H1 (cell line): ENCODE measurements at regions not wholly inside any gene's neighbourhood (a gene's known extent, or its start where the extent isn't known, plus 50 kb on each side); places are given as distances from the start of the nearest gene placed in this dataset.

Experiments used
- ASH2L ChIP-seq: fragments of 200-600, 300-600 bp; sonication (generic); IDR thresholded peaks from one replicate; pipeline ENCODE4 v1.7.1; 2017; ENCODE audit warnings: low read length
- SRF ChIP-seq: IDR thresholded peaks from 2 replicates; pipeline ENCODE4 v1.6.1; 2011; ENCODE audit warnings: mild to moderate bottlenecking, low read depth, low read length, moderate library complexity
- TF ChIP-seq, protein P1 (sequence below), 3 experiments: IDR thresholded peaks; 1 replicate in 2 of 3; 2 replicates in 1 of 3; pipeline versions ENCODE4 v1.5.1 to v1.6.1; 2011; ENCODE audit warnings: low read length in 3 of 3, mild to moderate bottlenecking in 3 of 3, inconsistent platforms in 2 of 3, low read depth in 1 of 3, moderate library complexity in 1 of 3; ENCODE audit not compliant: insufficient read depth in 1 of 3; ENCODE audit errors: control extremely low read depth in 1 of 3

DNA sequence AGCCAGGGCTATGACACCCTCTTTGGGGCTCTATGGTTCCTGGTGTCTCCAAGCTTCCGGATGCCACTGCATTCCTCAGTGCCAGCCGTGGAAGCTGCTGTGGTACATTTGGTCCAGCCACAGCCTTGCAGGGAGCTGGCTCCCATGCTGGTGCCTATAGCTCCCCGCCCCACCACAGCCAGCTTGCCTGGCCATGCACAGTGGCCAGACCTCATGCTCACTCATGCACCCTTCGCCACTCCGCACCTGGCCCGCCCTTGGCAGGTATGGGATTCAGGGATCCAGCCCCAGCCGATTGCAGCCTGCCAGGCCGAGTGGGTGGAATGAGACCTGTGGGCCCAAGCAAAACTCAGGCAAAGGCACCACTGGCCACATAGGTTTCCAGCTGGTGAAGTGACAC lies 354.8 kb downstream of the GRIA2 start:
- TF ChIP-seq, protein P1, sequence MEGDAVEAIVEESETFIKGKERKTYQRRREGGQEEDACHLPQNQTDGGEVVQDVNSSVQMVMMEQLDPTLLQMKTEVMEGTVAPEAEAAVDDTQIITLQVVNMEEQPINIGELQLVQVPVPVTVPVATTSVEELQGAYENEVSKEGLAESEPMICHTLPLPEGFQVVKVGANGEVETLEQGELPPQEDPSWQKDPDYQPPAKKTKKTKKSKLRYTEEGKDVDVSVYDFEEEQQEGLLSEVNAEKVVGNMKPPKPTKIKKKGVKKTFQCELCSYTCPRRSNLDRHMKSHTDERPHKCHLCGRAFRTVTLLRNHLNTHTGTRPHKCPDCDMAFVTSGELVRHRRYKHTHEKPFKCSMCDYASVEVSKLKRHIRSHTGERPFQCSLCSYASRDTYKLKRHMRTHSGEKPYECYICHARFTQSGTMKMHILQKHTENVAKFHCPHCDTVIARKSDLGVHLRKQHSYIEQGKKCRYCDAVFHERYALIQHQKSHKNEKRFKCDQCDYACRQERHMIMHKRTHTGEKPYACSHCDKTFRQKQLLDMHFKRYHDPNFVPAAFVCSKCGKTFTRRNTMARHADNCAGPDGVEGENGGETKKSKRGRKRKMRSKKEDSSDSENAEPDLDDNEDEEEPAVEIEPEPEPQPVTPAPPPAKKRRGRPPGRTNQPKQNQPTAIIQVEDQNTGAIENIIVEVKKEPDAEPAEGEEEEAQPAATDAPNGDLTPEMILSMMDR (IDR thresholded peaks at IDR 0.05; ENCODE audit: control extremely low read depth in 1 of 3, insufficient read depth in 1 of 3, low read depth in 1 of 3, low read length in 3 of 3): no peak
- no peak for TF ChIP-seq ASH2L
- TF ChIP-seq SRF: no peak
